ENCODE measurements at regions not wholly inside any gene's neighbourhood (a gene's known extent, or its start where the extent isn't known, plus 50 kb on each side); places are given as distances from the start of the nearest gene placed in this dataset.
"Not testable (repeated sequence)": the region's sequence is repeated elsewhere in the genome, so short reads cannot be mapped to it uniquely, and the experiment has no call there.

DNA sequence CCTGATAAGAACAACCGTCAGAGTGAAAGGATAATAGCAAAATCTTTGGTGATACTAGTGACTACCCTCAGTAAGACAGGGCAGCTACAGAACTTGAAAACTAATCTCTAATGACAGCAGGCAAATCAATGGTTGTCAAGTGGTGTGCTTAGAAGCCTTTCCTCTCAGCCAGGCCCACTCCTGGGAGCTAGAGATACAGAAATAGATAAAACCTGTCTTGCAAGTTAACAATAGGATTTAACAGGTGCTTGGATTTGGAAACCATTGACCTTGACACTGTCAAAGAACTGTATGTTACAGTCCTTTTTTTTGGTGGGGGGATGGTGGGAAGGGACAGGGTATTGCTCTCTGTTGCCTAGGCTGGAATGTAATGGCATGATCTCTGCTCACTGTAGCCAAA lies 118.6 kb downstream of the BASP1 start:
- TF ChIP-seq, protein P1, sequence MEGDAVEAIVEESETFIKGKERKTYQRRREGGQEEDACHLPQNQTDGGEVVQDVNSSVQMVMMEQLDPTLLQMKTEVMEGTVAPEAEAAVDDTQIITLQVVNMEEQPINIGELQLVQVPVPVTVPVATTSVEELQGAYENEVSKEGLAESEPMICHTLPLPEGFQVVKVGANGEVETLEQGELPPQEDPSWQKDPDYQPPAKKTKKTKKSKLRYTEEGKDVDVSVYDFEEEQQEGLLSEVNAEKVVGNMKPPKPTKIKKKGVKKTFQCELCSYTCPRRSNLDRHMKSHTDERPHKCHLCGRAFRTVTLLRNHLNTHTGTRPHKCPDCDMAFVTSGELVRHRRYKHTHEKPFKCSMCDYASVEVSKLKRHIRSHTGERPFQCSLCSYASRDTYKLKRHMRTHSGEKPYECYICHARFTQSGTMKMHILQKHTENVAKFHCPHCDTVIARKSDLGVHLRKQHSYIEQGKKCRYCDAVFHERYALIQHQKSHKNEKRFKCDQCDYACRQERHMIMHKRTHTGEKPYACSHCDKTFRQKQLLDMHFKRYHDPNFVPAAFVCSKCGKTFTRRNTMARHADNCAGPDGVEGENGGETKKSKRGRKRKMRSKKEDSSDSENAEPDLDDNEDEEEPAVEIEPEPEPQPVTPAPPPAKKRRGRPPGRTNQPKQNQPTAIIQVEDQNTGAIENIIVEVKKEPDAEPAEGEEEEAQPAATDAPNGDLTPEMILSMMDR (IDR thresholded peaks at IDR 0.05): no peak
- no peak for TF ChIP-seq EZH2 (IDR thresholded peaks at IDR 0.05; ENCODE audit: borderline replicate concordance, insufficient read depth, low read depth, low read length, poor library complexity, severe bottlenecking)
- Histone ChIP-seq H3K27ac (ENCODE audit: low read length in 2 of 2) (no peak overlapping the region), H3K4me3 (ENCODE audit: control extremely low read depth in 1 of 5, extremely low read depth in 1 of 5, insufficient read depth in 1 of 5, low read depth in 2 of 5, low read length in 4 of 5) (no peak overlapping the region), H3K9ac (ENCODE audit: low read length) (no peak overlapping the region), H3K79me2 (ENCODE audit: control insufficient read depth, insufficient read depth, low read length) (no peaks in the 10 kb centered on the region), H3K27me3 (replicated peaks in 1 of 4; ENCODE audit: control extremely low read depth in 1 of 4, control insufficient read depth in 3 of 4, insufficient read depth in 4 of 4, low read length in 3 of 4) (no peaks in the 10 kb centered on the region), H3K4me2 (replicated peaks; ENCODE audit: low read depth, low read length, poor library complexity, severe bottlenecking) (no peak overlapping the region), H2AFZ (ENCODE audit: insufficient read depth, low read depth, low read length, poor library complexity, severe bottlenecking) (no peak overlapping the region), H3K36me3 (replicated peaks in 1 of 2; ENCODE audit: control extremely low read depth in 1 of 2, control insufficient read depth in 1 of 2, extremely low read depth in 1 of 2, insufficient read depth in 2 of 2, low read length in 1 of 2) (no peaks in the 10 kb centered on the region), H3K4me1 (ENCODE audit: control insufficient read depth in 2 of 2, insufficient read depth in 2 of 2, low read length in 2 of 2) (no peaks in the 10 kb centered on the region), H3K9me3 (ENCODE audit: control extremely low read depth in 1 of 3, control insufficient read depth in 2 of 3, insufficient read depth in 1 of 3, low read length in 2 of 3) (peaks cover 2 to 25% (median 19%) of the 10 kb centered on the region in 3 donors), H4K20me1 (ENCODE audit: control insufficient read depth, insufficient read depth, low read length, poor library complexity, severe bottlenecking) (no peaks in the 10 kb centered on the region)
- no peaks in the 10 kb centered on the region for H3K27me3 Mint-ChIP-seq
- ATAC-seq (ENCODE audit: low read depth) (no peak), DNase-seq (no peak)
- ChIA-PET CTCF (no interaction called here), POLR2A (no interaction called here)
- H3K9me3 Mint-ChIP-seq (ENCODE audit: insufficient read depth): peaks cover 16% of the 10 kb centered on the region
- no peaks in the 10 kb centered on the region for H3K4me1 Mint-ChIP-seq
- H3K4me3 Mint-ChIP-seq: no peak overlapping the region
- no CpG with 5 or more reads among the region's 1 CpG for WGBS (ENCODE audit: insufficient coverage)
- intact Hi-C loops (cut with micrococcal nuclease): no loop called here
- no peak overlapping the region for H3K27ac Mint-ChIP-seq

DNA sequence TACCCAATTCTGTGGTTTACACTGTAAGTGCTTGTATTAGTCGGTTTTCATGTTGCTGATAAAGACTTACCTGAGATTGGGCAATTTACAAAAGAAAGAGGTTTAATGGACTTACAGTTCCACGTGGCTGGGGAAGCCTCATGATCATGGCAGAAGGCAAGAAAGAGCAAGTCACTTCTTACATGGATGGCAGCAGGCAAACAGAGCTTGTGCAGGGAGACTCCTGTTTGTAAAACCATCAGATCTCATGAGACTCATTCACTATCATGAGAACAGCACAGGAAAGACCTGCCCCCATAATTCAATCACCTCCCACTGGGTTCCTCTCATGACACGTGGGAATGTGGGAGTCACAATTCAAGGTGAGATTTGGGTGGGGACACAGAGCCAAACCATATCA lies 119.3 kb downstream of the BASP1 start:
- peaks cover 14% of the 10 kb centered on the region for H3K9me3 Mint-ChIP-seq (ENCODE audit: insufficient read depth)
- H3K27ac ChIP-seq (ENCODE audit: low read length in 2 of 2); ATAC-seq (ENCODE audit: low read depth); H3K27me3 Mint-ChIP-seq; H3K79me2 ChIP-seq (ENCODE audit: control insufficient read depth, insufficient read depth, low read length); H3K4me1 Mint-ChIP-seq; CTCF ChIA-PET; H3K27ac Mint-ChIP-seq; intact Hi-C loops (cut with micrococcal nuclease); H3K9ac ChIP-seq (ENCODE audit: low read length); H3K36me3 ChIP-seq (replicated peaks in 1 of 2; ENCODE audit: control extremely low read depth in 1 of 2, control insufficient read depth in 1 of 2, extremely low read depth in 1 of 2, insufficient read depth in 2 of 2, low read length in 1 of 2); DNase-seq; H3K27me3 ChIP-seq (replicated peaks in 1 of 4; ENCODE audit: control extremely low read depth in 1 of 4, control insufficient read depth in 3 of 4, insufficient read depth in 4 of 4, low read length in 3 of 4); H3K4me3 Mint-ChIP-seq; H4K20me1 ChIP-seq (ENCODE audit: control insufficient read depth, insufficient read depth, low read length, poor library complexity, severe bottlenecking); H3K4me2 ChIP-seq (replicated peaks; ENCODE audit: low read depth, low read length, poor library complexity, severe bottlenecking); H2AFZ ChIP-seq (ENCODE audit: insufficient read depth, low read depth, low read length, poor library complexity, severe bottlenecking); H3K4me1 ChIP-seq (ENCODE audit: control insufficient read depth in 2 of 2, insufficient read depth in 2 of 2, low read length in 2 of 2); POLR2A ChIA-PET; H3K4me3 ChIP-seq (ENCODE audit: control extremely low read depth in 1 of 5, extremely low read depth in 1 of 5, insufficient read depth in 1 of 5, low read depth in 2 of 5, low read length in 4 of 5): not testable (repeated sequence)
- H3K9me3 ChIP-seq (ENCODE audit: control extremely low read depth in 1 of 3, control insufficient read depth in 2 of 3, insufficient read depth in 1 of 3, low read length in 2 of 3): peaks cover 2 to 25% (median 19%) of the 10 kb centered on the region in 3 donors
- WGBS (ENCODE audit: insufficient coverage): 78% methylated on average over 2 of the region's 3 CpGs

All from B cell (primary cell).